Myocyte (in vitro differentiated cells): ENCODE measurements at regions not wholly inside any gene's neighbourhood (a gene's known extent, or its start where the extent isn't known, plus 50 kb on each side); places are given as distances from the start of the nearest gene placed in this dataset.
"Not testable (repeated sequence)": the region's sequence is repeated elsewhere in the genome, so short reads cannot be mapped to it uniquely, and the experiment has no call there.

Experiments used
- DNase-seq: peaks from one replicate; pipeline ENCODE4 v3.0.0-alpha.2; 2012; ENCODE audit warnings: low read depth

GRCh38 chr20:5453316-5453715 lies 136.6 kb upstream of the PROKR2 start:
- DNase-seq, result not testable (repeated sequence)

GRCh38 chr20:5452691-5453090 lies 135.9 kb upstream of the PROKR2 start:
- DNase-seq, result not testable (repeated sequence)

DNA sequence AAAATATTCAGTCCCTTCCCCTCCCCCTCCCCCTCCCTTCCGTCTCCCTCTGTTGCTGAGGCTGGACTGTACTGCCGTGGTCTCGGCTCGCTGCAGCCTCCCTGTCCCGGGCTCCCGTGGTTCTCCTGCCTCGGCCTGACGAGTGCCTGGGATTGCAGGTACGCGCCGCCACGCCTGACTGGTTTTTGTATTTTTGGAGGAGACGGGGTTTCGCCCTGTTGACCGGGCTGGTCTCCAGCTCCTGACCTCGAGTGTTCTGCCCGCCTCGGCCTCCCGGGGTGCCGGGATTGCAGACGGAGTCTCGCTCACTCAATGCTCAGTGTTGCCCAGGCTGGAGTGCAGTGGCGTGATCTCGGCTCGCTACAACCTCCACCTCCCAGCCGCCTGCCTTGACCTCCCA lies 135.5 kb upstream of the PROKR2 start:
- not testable (repeated sequence) for DNase-seq

GRCh38 chr20:5451643-5452210 lies 135.0 kb upstream of the PROKR2 start:
- DNase-seq, result no peak

DNA sequence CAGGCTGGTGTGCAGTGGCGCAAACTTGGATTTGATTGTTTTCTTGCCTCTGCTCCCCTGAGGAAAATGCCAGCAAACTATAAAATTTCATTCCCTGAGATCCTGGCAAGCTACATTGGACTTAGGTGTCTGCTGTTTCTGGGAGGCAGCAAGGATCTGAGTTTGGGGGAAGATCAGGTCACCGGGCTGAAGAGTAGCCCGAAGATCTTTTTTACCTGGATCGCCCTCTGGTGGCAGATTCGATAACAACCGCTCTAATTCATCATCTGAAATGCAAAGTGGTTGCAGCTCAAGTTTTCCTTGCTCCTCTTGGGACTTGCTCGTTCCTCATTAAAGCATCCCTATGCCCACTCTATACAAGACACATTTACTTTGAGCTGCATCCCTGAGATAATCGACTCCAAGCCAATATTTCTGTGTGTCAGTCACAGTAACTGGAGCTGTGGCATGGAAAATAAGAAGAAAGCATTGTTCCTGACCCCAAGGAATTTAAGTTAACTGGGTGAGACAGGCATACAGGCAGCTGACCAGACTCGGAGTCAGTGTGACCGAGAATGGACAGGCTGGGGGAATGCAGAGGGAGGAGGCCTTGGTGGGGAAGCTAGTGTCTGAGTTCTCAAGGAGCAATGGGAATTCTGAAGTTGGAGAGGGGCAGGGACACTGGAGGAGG lies 131.8 kb upstream of the PROKR2 start:
- DNase-seq, result peak; percentile 60

DNA sequence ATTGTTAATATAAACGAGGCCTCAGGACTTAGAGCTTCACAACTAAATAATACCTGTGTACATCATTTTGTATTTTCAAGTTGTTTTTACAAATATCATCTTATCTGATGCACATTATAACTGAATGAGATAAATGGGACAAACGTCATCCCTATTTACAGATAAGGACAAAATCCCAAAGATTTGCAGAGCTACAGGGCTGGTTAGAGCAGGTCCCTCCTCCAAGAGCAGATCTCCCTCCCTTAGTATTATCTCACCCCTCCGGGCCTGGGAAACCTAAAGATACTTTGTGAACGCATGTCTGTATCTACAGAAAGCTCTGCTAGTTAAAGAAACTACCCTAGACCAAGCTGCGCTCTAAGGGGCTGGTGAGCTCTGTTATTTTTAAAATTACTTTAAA lies 130.4 kb upstream of the PROKR2 start:
- no peak for DNase-seq

DNA sequence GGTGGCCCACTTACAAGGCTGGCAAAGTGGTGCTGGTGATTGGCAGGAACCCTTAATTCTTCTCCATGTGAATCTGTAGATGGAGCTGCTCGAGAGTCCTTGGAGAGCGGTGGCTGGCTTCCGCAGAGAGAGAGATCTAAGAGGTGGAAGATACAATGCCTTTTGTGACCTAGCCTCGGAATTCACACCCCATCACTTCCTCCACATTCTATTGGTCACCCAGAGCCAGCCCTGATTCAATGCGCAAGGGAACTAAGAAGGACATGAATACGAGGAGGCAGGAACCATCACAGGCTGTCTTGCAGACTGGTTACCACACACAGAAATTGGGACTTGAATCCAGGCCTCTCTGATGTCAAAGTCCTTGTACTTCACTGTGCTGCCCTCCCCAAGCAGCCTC lies 128.9 kb upstream of the PROKR2 start:
- no peak for DNase-seq

- no peak for DNase-seq
These were observed 125.3 kb upstream of the PROKR2 start for GRCh38 chr20:5442101-5442500.

DNA sequence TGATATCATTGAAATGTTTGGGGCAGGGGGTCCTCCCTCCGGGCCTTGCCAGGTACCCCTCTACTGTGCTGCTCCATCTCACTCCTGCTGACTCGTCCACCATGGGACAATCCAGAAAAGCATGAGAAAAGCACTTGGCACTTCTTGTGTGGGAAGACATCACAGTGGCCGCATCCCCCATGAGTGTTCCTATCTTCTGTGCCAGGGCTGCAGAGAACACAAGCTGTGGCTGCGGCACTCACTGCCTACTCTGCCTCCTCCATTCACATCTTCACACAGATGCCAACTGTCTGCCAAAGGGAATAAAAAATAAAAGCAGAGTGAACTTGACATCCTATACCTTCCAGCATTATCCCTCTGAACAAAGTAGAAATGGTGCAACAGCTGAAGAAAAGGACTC lies 117.4 kb upstream of the PROKR2 start:
- no peak for DNase-seq

- no peak for DNase-seq
These were observed 116.6 kb upstream of the PROKR2 start for GRCh38 chr20:5433352-5433751.

DNA sequence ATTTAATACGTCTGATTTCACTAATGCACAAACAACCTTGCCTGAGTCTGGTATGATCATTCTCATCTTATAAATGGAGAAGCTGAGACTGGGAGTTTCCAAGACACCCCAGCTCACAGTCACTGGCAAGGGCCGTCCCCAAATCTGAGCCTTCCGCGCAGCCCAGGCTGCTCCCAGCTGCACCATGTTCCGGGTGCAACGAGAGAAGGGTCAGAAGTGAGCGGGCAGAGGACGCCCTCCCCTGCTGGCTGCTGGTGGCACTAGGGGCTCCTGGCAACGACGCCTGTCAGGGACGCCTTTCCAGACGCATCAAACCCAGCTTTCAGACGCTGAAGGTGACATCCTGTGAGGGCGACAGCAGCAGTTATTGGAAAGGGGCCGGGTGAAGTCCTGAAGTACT lies 115.3 kb upstream of the PROKR2 start:
- no peak for DNase-seq

- no peak for DNase-seq
These were observed 113.9 kb upstream of the PROKR2 start for GRCh38 chr20:5430670-5431069.

- DNase-seq, result no peak
These were observed 109.3 kb upstream of the PROKR2 start for GRCh38 chr20:5426026-5426425.

DNA sequence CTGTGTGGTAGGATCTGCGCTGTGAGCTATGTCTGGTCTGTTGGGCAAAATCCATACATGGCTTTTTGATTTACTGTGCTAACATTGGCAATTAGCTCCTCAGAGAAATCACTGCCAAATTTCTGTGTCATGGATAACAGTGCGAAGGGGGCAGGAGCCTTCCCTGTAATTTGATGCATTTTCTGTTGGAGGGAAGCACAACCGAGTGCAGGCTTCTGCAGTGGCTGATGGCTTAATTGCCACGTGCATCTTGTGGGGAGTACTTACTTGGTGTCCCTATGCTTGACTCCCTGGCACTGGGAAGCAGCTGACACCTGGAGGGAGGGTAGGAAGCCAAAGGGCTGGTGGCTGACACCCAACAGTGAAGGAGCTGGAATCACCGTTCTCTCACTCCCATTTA lies 99.3 kb upstream of the PROKR2 start:
- no peak for DNase-seq

DNA sequence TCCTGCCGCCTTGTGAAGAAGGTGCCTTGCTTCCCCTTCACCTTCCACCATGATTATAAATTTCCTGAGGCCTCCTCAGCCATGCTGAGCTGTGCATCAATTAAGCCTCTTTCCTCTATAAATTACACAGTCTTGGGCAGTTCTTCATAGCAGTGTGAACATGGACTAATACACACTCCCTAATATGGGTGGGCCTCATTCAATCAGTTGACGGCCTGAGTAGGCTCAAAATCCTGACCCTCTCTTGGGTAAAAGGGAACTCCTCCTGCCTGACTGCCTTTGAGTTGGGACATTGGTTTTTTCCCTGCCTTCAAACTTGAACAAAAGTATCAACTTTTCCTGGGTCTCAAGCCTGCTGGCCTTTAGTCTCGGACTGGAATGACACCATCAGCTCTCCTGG lies 96.6 kb upstream of the PROKR2 start:
- DNase-seq, result no peak

DNA sequence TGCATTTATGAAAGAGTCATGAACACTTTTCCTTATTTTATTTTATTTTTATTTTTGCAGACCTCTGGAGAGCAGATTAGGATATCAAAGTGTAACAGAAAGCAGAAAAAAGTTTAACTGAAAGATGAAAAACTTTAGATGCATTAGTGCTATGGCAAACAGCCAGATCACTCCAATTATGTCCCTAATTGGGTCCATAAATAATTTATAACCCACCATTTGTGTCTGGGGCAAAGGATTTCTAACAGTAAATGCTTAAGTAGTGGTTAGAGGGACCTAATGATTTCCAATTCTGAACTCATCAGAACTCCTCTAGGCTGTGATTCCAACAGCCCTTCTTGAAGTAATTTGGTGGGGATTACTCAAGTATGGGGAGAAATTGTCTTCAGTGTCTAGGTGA lies 93.7 kb upstream of the PROKR2 start:
- DNase-seq, result no peak

GRCh38 chr20:5402903-5403531 lies 86.3 kb upstream of the PROKR2 start:
- peak; percentile 16 for DNase-seq

- DNase-seq, result no peak
These were observed 84.6 kb upstream of the PROKR2 start for GRCh38 chr20:5401277-5401875.

- DNase-seq, result peak; percentile 69
These were observed 83.5 kb upstream of the PROKR2 start for GRCh38 chr20:5400164-5400762.

GRCh38 chr20:5397393-5397792 lies 80.6 kb upstream of the PROKR2 start:
- no peak for DNase-seq

DNA sequence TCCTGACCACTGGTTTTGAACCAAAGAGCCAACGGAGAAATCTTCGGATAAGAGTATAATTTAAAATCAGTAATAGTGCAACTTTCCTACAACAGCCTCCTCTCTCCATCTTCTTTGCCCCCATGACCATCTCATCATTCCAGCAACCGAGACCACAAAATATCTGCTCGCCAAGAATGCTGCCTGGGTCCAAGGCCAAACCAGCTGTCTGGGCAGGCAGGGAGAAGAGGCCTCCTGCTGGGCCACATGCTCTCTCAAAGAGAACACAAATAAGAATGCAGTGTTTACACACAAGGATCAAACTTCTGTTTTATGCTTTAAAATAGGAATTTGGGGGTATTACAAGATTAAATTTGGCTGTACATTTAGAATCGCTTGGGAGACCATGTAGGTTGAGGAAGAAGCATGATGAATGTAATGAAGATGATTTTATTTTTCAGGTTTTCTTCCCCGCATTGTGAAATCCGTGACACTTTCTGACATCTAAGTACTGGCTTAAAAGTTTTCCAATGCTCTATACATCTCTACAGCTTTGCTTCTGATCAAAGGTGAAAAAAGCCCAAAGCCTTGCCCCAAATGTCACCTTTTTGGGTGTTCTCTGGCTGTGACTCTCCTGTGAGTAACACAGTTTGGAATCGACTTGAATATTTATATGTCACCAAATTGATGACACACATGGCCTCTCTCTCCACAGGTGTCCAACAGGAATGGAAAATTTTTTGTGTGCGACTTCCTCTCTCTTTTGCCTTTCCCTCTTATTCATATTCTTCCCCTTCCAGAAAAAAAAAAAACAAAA lies 79.4 kb upstream of the PROKR2 start:
- peak; percentile 70 for DNase-seq
